NOMO-1 treated with DMSO at 0.1 percent for 48 hours (cell line): ENCODE measurements at regions not wholly inside any gene's neighbourhood (a gene's known extent, or its start where the extent isn't known, plus 50 kb on each side); places are given as distances from the start of the nearest gene placed in this dataset.
"Not testable (repeated sequence)": the region's sequence is repeated elsewhere in the genome, so short reads cannot be mapped to it uniquely, and the experiment has no call there.

Experiments
- DNase-seq: peaks from one replicate; lab custom pipeline; 2025; ENCODE audit not compliant: unreplicated experiment; lab: John Stamatoyannopoulos, UW

DNA sequence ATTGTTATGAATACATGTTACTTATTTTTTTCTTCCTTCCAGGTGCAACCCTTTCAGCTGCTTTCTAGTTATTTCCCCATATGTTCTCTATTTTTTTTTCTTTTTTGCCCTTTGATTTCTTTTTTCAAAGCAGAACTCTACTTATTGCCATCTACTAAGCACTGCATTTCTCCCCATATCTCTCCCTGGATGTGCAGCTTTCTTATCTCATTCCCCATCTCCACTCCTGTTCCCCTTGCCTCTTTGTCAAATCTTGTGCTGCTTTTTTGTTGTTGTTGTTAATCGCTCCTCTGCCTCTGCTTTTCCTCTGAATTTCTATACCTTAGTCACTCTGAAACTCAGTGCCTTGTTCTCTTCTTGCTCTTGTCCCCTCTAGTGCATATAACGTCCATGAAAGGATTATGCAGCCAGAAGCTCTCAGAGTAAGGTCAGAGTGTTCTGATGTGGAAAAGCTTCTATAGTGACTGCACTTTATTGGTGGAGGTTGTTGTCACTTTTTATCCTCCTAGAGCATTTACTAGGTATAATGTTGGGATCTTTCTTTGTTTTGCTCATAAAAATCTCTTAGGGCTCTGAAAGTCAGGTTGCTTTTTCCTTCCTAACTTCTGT is 51.1 kb upstream of the JADE1 start:
- no peak for DNase-seq

DNA sequence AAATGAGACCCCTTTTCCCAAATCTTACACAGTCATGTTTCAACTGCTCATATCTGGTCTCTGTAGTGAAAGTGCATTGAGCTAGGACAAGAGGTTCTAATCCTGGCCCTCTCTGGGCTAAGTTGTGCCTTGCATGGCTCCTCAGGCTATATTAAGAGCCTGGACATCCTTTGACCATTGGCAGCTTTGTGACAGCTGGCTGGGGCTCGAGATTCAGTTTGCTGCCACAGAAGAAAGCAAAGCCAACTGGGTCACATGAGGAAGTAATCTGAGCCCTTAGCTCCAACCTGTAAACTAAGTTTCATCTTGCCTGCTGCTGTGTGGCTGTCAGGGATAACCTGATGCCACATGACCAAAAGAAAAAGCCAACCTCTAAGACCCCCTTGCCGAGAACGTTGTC is 51.8 kb upstream of the JADE1 start:
- no peak for DNase-seq

DNA sequence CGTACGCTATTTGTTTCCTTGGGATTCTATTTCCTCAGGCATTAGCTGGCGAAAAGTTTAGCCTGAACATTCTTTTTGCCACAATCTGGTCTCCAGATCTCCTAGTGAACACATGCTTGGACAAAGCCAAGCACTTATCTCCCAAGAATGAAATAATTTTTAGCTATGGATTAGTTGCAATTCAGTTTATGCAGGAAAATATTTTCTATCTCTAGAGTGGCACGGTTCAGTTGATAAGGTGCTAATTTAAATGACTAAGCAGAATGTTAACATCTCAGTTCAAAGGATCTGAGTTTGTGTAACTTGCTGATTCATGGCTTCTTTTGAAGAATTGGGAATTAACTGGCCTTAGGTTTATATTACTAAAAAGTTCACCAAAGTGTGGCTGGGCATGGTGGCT is 58.1 kb upstream of the JADE1 start:
- no peak for DNase-seq

DNA sequence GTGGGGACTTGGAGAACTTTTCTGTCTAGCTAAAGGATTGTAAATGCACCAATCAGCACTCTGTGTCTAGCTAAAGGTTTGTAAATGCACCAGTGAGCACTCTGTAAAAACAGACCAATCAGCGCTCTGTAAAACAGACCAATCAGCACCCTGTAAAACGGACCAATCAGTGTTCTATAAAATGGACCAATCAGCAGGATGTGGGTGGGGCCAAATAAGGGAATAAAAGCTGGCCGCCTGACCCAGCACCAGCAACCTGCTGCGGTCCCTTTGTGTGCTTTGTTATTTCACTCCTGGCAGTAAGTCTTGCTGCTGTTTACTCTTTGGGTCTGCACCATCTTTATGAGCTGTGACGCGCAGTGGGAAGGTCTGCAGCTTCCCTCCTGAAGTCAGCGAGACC is 67.8 kb upstream of the JADE1 start:
- DNase-seq, result not testable (repeated sequence)

DNA sequence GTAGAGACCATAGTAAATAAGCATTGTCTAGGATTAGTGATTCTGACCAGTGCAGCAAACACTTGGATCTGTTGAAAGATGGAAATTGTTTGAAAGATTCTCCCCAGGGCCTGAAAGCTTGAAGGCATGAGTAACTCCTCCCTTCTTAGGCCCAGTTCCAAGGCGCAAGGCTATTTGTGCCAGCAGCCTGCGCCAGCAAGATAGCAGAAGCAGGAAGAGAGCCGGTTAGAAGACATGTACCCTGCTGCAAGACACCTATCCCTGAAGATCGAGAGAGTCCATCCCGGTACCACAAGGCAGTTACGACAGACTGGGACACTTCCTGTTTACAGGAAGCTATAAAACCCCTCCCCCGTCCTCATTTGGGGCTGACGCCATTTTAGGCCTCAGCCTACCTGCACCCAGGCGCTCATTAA is 72.4 kb upstream of the JADE1 start:
- DNase-seq, result no peak

DNA sequence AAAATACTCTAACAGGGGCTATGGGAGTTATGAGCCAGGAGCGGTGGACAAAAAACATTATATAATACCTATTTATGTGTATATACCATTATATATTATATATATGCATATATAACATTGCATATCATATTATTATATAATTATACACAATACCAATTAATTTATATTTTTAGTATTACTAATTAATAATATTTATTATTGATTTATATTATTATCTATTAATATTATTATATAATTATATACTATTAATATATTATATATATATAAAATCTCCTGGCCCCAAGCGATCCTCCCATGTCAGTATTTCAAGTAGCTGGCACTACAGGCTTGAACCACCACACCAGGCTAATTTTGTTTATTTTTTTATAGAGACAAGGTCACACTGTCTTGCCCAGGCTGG is 73.8 kb upstream of the JADE1 start:
- DNase-seq, result no peak

DNA sequence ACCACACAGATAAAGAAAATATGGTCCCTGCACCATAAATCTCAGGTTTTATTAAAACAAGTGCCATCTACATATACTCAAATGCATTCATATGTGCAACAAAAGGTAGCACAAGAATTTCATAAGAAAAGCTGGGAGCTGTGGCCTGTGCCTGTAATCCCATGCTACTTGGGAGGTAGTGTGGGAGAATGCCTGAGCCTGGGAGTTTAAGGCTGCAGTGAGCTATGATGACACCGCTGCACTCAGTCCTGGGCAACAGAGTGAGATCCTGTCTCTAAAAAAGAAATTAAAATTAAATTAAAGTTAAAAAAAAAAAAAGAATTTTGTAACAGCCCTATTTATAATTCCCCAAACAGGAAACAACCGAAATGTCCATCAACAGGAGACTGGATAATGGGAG is 81.3 kb upstream of the JADE1 start:
- no peak for DNase-seq

DNA sequence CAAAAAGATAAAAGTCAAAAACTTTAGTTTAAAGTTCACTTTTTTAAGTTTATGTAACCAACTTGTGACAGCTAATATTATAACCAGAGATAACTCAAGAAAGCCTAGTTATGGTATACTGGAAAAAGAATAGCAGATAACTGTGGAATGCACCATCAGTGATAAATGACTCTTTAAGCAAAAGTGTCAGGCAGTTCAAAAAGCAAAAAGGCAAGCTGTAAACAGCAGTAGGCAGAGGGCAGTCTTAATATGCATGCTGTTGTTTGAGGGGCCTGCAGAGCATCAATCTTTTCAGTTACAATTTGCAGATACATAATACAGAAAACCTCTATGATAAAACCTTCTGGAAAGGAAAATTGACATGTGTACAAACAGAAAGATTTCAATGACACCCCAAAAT is 81.8 kb upstream of the JADE1 start:
- no peak for DNase-seq

DNA sequence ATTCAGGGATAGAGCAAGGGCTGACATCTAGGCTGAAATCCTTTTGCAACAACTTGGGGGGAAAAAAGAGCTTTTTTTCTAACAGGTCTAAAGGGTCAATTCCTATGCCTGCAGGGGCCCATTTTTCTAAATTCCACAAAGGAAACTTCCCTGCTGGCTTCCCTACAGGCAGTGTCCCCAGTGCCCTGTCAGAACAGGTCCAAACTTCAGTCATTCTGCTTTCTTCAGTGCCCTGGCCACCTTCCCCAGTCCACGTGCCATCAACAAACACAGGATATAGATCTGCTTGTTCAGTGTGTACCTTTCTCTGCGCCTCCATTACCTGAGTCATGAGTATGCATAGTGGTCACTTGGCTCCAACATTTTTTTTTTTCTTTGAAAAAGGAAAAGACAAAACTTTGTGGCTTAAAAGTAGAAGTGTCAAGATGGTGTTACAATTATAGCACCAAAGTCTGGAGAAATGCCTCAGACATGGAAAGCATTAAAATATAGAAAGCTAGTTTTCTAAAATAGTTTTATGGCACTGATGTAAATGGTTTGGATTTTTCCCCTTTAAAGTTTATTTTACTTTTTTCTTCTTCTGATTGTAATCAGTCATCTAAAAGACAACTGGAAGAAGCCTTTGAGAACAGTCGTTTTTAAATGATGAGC is 84.0 kb upstream of the JADE1 start:
- no peak for DNase-seq

DNA sequence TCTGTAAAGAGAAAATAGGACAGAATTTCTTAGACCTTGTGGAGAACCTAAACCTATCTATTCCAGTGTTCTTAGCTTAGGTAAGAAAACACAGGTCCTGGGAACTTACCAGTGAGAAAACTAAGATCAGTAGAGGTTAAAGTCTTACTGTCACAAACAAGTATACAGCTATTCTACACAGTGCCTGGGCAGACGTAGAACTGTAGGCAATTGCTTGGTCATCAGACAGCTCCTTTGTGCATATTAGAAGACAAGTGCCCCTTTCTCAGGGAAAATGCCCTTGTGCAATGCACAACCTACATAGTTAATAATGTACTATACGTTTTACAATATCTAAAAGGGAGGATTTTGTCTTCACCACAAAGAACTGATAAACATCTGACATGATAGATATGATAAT is 86.6 kb upstream of the JADE1 start:
- no peak for DNase-seq

DNA sequence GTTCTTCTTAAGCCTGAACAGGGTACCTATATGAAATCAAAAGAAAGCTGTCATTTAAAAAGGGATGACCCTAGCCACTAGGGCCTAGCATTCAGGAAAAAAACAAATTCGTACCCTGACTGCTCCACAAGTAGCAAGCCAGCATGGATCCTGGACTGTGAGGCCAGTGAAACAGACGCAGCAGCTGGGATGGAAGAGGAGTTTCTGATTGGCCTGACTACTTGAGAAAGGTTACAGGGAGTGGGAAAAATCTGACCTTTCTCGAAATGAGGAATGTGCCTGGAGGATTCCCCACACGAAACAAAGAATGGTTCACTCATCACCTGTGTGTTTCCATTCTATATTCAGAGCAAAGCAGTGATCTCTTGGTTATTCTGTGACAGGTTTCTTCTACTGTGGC is 87.6 kb upstream of the JADE1 start:
- no peak for DNase-seq

DNA sequence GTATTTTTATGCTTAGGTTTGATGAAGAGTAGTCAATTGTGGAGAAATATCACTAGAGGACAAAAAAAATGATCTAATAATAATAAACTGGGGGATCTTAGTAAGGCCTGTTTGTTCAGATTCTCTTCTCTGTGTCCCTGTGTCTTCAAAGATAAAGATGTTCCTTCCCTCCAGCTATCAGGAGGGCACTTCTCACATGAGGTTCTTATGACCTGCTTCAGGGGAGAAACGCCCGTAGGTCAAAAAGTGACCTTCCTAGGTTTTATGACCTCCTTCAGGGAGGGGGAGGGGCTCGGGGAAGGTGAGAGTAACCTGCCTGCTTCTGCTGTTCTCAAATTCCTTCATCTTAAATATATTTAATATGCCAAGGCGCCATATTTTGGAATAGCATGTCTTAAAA is 89.2 kb upstream of the JADE1 start:
- DNase-seq, result no peak

DNA sequence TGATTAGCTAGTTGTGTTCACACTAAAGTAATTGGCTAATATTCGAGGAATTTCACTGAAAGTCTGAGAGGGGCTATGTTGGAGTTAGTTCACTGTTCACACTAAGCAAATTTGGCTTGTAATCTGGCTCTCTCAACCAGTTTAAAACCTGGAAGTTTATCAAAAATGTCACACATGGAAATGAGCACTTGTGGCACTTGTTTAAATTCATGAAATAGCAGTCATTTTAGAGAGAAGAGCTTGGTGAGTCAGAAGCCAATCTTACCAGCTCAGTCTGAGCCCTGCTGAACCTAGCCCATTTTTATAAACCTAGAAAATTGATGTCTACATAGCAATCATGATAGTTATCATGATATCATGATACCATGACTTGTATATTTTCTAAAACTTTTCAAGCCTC is 90.7 kb upstream of the JADE1 start:
- no peak for DNase-seq

DNA sequence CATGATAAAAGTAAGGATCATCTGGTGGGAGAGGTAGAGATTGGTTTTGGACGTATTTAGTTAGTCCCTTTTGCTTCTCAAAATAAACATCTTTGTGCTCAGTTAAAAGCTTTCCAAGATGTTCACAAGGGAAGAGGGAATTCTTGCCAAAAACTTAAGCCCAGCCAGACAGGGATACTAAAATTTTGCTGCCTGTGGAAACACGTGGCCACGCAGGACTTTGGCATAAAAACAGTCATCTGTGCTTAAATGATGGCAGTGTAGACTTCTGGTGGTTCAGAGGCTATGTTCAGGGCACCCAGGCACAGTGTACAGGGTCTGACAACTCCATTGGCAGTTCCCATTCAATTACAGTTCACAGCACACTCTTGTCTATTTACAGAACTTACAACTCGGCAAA is 93.2 kb upstream of the JADE1 start:
- DNase-seq, result no peak

DNA sequence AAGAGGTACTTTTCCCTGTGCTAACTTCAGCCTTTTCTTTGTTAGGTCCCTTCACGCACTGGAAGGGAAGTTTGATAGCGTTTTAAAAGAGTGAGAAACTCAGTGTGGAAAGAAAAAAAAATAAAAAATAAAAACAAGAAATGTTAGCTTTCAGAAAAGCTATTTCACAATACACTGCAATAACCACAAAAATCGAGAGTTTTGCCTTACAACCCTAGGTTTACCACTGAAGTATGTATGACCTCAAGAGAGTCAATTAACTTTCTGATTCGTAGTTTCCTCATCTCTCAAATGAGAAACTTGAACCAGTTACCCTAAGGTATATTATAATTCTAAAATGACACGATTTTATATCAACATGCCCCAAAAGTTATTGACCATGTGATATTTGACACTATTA is 93.9 kb upstream of the JADE1 start:
- DNase-seq, result peak; percentile 68

DNA sequence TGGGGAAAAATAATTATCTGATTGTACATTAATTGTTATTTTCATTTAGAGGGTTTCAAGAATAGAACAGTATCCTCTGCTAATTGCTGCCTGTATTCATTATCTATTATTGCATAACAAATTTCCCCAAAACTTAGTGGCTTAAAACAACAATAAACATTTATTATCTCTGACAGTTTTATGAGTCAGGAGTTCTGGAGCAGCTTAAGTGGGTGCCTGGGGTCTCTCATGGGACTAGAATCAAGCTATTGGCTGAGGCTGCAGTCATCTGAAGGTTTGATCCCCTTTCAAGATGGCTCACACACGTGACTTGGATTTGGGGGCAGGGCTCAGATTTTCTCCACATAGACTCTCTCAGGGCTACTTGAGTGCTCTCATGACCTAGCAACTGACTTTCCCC is 98.1 kb upstream of the JADE1 start:
- no peak for DNase-seq

DNA sequence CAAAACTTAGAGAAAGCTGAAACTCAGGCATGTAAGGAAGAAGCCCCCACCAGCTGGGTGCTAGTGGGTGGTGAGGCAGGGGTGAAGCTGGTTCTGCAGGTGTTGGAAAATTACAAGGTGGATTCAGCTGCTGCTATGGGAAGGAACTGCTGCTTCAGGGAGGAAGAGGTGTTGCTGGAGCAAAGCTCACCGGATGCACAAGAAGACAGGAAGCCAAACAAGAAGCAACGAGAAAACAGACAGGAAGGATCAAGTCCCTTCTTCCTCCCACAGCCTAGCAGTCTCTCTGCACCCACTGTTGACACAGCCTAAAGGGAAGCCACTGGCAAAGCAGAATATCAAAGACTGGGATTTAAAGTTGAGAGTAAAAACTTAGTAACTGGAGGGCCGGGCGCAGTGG is 100.2 kb upstream of the JADE1 start:
- no peak for DNase-seq

DNA sequence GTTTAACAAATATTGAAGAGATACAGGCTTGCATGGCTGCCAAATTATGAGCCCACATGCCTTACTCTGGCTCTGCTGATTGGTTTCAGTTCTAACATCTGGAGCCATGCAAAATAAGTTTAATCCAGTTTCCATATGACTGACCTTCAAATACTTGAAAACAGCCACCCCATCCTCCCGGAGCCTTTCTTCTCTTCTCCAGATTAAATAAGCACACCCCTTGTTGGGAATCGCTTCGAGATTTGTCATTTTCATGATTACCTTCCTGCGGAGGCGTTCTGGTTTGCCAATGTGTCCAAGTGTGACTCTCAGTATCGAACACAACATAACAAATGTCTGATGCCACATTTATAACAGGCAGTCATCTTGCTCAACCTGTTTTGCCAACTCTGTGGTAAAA is 101.6 kb upstream of the JADE1 start:
- no peak for DNase-seq

DNA sequence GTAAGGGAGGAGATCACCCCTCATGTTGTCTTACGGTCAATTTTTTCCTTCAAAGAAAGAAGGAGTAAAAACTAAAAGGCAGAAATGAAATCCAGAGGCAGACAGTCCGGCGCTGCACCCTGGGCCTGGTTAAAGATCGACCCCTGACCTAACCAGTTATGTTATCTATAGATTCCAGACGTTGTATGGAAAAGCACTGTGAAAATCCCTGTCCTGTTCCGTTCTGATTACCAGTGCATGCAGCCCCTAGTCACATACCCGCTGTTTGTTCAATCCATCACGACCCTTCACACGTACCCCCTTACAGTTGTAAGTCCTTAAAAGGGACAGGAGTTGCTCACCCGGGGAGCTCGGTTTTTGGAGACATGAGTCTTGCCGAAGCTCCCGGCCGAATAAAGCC is 105.6 kb upstream of the JADE1 start:
- DNase-seq, result no peak

DNA sequence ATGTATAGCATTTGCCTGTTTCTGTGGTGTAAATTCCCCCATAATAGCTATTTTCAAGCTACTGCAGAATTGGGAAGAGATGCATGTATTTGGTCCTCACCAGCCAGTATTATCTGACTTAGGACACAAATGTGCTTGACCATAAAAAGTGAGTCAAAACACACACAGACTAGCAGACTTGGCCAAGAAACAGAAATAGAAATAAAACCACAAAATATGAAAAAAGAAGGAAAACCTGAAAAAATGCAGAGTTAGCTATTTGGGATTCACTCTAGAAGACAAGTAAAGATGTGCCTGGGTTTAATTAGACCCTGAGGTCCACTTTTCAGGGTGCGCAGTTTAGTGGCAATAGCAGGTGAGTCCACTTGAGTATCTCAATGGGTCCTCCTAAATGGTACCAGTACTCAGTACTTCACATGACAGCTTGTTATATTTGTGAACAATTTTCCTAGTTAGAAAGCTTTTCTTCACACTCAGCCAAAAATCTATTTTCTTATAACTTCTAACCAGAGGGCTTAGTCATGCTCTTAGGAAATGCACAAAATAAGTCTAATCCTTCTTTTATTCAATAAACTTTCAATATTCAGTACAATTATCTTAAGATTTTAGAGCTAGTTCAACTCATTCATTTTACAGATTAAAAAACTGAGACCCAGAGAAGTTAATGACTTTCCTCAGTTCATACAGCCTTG is 108.7 kb upstream of the JADE1 start:
- DNase-seq, result no peak

DNA sequence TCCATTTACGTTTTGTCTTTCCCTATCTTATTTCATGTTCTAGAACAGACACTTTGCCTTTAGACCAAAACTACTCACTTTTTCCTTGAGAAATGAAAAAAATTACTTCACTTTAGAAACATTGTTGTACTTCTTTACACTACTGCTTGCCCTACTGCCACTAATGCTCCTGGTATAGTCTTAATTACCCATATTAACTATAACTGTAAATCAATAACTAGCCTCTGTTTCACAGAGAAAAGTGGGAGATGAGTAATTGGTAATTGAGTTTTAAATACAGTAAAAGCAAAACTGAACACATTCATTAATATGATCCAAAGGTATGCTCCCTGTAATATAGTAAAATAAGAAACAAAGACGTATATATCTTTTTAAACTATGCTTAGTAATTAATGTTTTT is 111.1 kb upstream of the JADE1 start:
- DNase-seq, result no peak

DNA sequence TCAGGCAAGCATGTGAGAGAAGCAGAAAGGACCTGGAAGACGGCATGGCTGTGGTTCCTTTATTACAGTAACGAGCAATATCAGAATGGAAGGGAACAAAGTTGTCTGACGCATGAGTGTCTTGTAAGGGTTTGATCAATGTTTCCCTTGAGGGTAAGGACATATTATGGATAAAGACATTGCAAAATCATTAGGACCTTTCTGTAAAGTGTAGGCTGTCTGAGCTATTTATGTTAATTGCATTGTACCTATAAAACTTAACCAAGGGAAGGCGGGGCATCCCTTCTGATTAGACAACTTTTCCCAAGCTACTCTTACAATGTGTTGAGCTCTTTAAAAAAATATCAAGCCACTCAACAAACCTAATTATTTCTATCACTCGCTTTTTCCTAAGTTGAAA is 112.2 kb upstream of the JADE1 start:
- no peak for DNase-seq

DNA sequence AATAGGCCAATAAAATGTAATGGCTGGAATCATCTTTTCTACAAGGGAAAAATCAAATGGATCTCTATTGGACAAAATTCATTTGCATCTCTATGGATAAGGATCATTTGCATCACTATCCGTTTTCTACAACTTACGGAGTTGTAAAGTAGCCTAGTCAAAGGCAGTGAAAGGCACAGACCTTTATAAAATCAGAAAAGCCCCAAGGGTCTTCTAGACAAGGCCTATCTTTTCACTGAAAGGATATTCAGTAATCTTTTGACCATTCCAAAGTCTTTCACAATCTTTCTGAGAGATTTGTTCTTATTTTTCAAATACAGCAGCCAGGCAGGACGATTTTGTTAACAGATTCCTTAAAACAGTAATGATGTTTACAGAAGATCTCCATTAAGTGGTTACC is 119.5 kb upstream of the JADE1 start:
- DNase-seq, result no peak
